ENCODE measurements at regions not wholly inside any gene's neighbourhood (a gene's known extent, or its start where the extent isn't known, plus 50 kb on each side); places are given as distances from the start of the nearest gene placed in this dataset.
"Not testable (repeated sequence)": the region's sequence is repeated elsewhere in the genome, so short reads cannot be mapped to it uniquely, and the experiment has no call there.

GRCh38 chrX:125422986-125423385, 103.3 kb downstream of the TEX13C start:
- Mint-ChIP-seq H3K4me3 (no peak overlapping the region), H3K36me3 (ENCODE audit: low read depth) (no peaks in the 10 kb centered on the region), H3K4me1 (ENCODE audit: low read depth) (no peaks in the 10 kb centered on the region), H3K27ac (no peak overlapping the region), H3K27me3 (ENCODE audit: low read depth) (peaks cover 2% of the 10 kb centered on the region), H3K9me3 (no peaks in the 10 kb centered on the region)
- intact Hi-C loops (cut with micrococcal nuclease) = no loop called here
- no peak for DNase-seq
- CTCF ChIA-PET = no interaction called here

DNA sequence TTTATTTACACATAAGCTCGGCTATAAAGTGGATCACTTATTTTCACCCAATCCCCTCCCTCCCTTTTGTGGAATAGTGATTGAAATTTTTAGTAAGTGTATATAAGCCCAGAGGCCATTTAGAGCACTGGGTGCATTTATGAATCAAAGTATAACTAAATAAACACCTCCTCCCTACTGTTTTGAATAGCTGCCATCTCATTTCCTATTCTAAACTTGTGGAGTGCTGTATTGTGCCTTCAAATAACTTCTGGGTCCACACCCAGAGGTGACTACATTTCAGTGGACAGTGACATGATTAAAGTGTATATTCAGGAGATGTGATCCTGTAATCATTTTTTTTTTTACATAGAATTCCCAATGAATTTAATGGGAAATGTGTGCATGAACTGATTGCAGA, 104.9 kb downstream of the TEX13C start:
- H3K36me3 Mint-ChIP-seq (ENCODE audit: low read depth) = no peaks in the 10 kb centered on the region

DNA sequence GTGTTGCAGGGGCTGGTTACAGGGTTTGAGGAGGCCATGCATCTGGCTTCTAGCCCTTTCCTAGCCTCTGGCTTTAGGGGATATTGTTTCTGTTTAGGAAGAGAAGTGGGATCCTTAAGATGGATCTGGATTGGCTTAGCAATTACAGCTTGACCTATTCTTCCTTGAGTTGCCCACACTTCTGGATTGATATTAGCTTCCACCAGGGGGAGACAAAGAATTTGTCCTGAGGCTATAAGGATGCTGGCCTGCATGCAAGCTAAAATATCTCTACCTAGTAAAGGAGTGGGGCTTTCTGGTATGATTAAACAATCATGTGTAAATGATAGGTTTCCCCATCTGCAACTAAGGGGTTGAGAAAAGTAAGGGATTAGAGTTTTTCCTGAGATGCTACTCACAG, 117.2 kb downstream of the TEX13C start:
- H3K27ac Mint-ChIP-seq = no peak overlapping the region
- intact Hi-C loops (cut with micrococcal nuclease) = no loop called here
- no peaks in the 10 kb centered on the region for H3K36me3 Mint-ChIP-seq (ENCODE audit: low read depth)
- H3K27me3 Mint-ChIP-seq (ENCODE audit: low read depth) = peaks cover 2% of the 10 kb centered on the region
- peak; percentile 3 for DNase-seq
- H3K4me3 Mint-ChIP-seq = no peak overlapping the region
- CTCF ChIA-PET = no interaction called here
- no peaks in the 10 kb centered on the region for H3K9me3 Mint-ChIP-seq
- H3K4me1 Mint-ChIP-seq (ENCODE audit: low read depth) = no peaks in the 10 kb centered on the region

More for the DNA sequence above, 104.9 kb downstream of the TEX13C start:
- Mint-ChIP-seq H3K27me3 (ENCODE audit: low read depth) (peaks cover 2% of the 10 kb centered on the region), H3K9me3 (no peaks in the 10 kb centered on the region), H3K4me1 (ENCODE audit: low read depth) (no peaks in the 10 kb centered on the region), H3K27ac (no peak overlapping the region), H3K4me3 (no peak overlapping the region)
- CTCF ChIA-PET = no interaction called here
- intact Hi-C loops (cut with micrococcal nuclease) = no loop called here
- no peak for DNase-seq

GRCh38 chrX:125439194-125439849, 119.7 kb downstream of the TEX13C start:
- intact Hi-C loops (cut with micrococcal nuclease) = no loop called here
- no peak overlapping the region for H3K4me3 Mint-ChIP-seq
- no peak for DNase-seq
- no peaks in the 10 kb centered on the region for H3K4me1 Mint-ChIP-seq (ENCODE audit: low read depth)
- H3K9me3 Mint-ChIP-seq = no peaks in the 10 kb centered on the region
- no peaks in the 10 kb centered on the region for H3K36me3 Mint-ChIP-seq (ENCODE audit: low read depth)
- H3K27ac Mint-ChIP-seq = no peak overlapping the region
- H3K27me3 Mint-ChIP-seq (ENCODE audit: low read depth) = peaks cover 5% of the 10 kb centered on the region
- CTCF ChIA-PET = no interaction called here

- CTCF ChIA-PET = no interaction called here
- DNase-seq = no peak
- H3K27ac Mint-ChIP-seq = no peak overlapping the region
- H3K4me1 Mint-ChIP-seq (ENCODE audit: low read depth) = no peaks in the 10 kb centered on the region
- peaks cover 9% of the 10 kb centered on the region for H3K9me3 Mint-ChIP-seq
- H3K4me3 Mint-ChIP-seq = no peak overlapping the region
- H3K36me3 Mint-ChIP-seq (ENCODE audit: low read depth) = no peaks in the 10 kb centered on the region
- intact Hi-C loops (cut with micrococcal nuclease) = no loop called here
- H3K27me3 Mint-ChIP-seq (ENCODE audit: low read depth) = peaks cover 6% of the 10 kb centered on the region
Measured at GRCh38 chrX:125444659-125445058, 125.0 kb downstream of the TEX13C start.

GRCh38 chrX:125475482-125475881, 155.8 kb downstream of the TEX13C start:
- no peak overlapping the region for H3K4me3 Mint-ChIP-seq
- intact Hi-C loops (cut with micrococcal nuclease) = no loop called here
- H3K36me3 Mint-ChIP-seq (ENCODE audit: low read depth) = no peaks in the 10 kb centered on the region

GRCh38 chrX:125492439-125492838, 172.8 kb downstream of the TEX13C start:
- CTCF ChIA-PET = no interaction called here
- no peak overlapping the region for H3K27ac Mint-ChIP-seq
- no peaks in the 10 kb centered on the region for H3K36me3 Mint-ChIP-seq (ENCODE audit: low read depth)
- no peaks in the 10 kb centered on the region for H3K4me1 Mint-ChIP-seq (ENCODE audit: low read depth)
- no peak for DNase-seq
- H3K9me3 Mint-ChIP-seq = no peaks in the 10 kb centered on the region
- no peak overlapping the region for H3K4me3 Mint-ChIP-seq
- intact Hi-C loops (cut with micrococcal nuclease) = no loop called here
- no peaks in the 10 kb centered on the region for H3K27me3 Mint-ChIP-seq (ENCODE audit: low read depth)

More at GRCh38 chrX:125475482-125475881, 155.8 kb downstream of the TEX13C start:
- Mint-ChIP-seq H3K27me3 (ENCODE audit: low read depth) (no peaks in the 10 kb centered on the region), H3K9me3 (no peaks in the 10 kb centered on the region), H3K27ac (no peak overlapping the region), H3K4me1 (ENCODE audit: low read depth) (no peaks in the 10 kb centered on the region)
- CTCF ChIA-PET = no interaction called here
- DNase-seq = no peak

DNA sequence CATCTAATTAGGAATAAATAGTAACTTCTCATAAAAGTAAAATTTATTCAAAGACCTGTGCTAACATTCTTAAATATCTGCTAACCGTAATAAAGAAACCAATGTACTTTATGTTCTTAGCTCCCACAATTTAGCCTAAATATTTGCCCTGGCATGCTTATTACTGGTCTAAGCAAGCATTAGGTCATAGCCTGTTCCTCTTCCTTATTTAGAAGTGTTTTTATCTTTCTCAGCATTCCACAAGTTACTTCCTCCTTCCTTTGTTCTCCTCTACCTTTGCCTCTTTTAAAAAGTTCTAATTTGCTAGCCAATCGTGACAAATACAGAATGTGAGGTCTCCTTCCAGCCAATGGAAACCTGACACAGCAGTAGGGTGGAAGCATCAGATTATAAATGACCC, 173.3 kb downstream of the TEX13C start:
- CTCF ChIA-PET, H3K27ac Mint-ChIP-seq, DNase-seq: not testable (repeated sequence)

DNA sequence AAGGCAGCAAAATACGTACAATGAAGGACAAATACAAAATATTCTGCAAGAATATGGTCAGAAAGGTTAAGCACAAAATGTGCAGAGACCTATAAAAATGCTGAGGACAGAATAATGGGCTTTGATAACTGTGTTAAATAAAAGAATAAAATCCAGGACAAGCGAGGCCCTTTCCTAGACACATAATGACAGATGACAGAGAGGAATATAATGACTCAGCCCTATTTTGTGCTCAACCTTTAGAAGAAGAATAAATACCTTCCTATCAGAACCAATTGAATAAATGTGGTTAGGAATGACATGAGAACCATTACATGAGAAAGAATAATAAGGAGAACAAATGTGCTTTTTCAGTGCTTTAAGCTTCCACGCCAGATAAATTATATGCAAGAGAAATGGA, 178.0 kb downstream of the TEX13C start:
- Mint-ChIP-seq H3K36me3 (ENCODE audit: low read depth) (no peaks in the 10 kb centered on the region), H3K9me3 (no peaks in the 10 kb centered on the region), H3K27me3 (ENCODE audit: low read depth) (peaks cover under 1% of the 10 kb centered on the region), H3K27ac (no peak overlapping the region), H3K4me3 (no peak overlapping the region), H3K4me1 (ENCODE audit: low read depth) (no peaks in the 10 kb centered on the region)
- intact Hi-C loops (cut with micrococcal nuclease) = no loop called here
- CTCF ChIA-PET = no interaction called here
- no peak for DNase-seq

More for the DNA sequence above, 173.3 kb downstream of the TEX13C start:
- H3K4me3 Mint-ChIP-seq; intact Hi-C loops (cut with micrococcal nuclease); H3K9me3 Mint-ChIP-seq; H3K36me3 Mint-ChIP-seq (ENCODE audit: low read depth); H3K27me3 Mint-ChIP-seq (ENCODE audit: low read depth); H3K4me1 Mint-ChIP-seq (ENCODE audit: low read depth): not testable (repeated sequence)

- no peak overlapping the region for H3K4me3 Mint-ChIP-seq
- no peaks in the 10 kb centered on the region for H3K36me3 Mint-ChIP-seq (ENCODE audit: low read depth)
- no peak overlapping the region for H3K27ac Mint-ChIP-seq
- intact Hi-C loops (cut with micrococcal nuclease) = no loop called here
- CTCF ChIA-PET = no interaction called here
- H3K4me1 Mint-ChIP-seq (ENCODE audit: low read depth) = no peaks in the 10 kb centered on the region
- H3K27me3 Mint-ChIP-seq (ENCODE audit: low read depth) = peaks cover 2% of the 10 kb centered on the region
- no peak for DNase-seq
- H3K9me3 Mint-ChIP-seq = no peaks in the 10 kb centered on the region
Measured at GRCh38 chrX:125503769-125504168, 184.1 kb downstream of the TEX13C start.

- CTCF ChIA-PET = no interaction called here
- H3K9me3 Mint-ChIP-seq = no peaks in the 10 kb centered on the region
- H3K27me3 Mint-ChIP-seq (ENCODE audit: low read depth) = peaks cover 2% of the 10 kb centered on the region
- DNase-seq = no peak
- no peaks in the 10 kb centered on the region for H3K36me3 Mint-ChIP-seq (ENCODE audit: low read depth)
- intact Hi-C loops (cut with micrococcal nuclease) = no loop called here
- no peaks in the 10 kb centered on the region for H3K4me1 Mint-ChIP-seq (ENCODE audit: low read depth)
- H3K27ac Mint-ChIP-seq = no peak overlapping the region
- no peak overlapping the region for H3K4me3 Mint-ChIP-seq
Measured at GRCh38 chrX:125505207-125505606, 185.5 kb downstream of the TEX13C start.

DNA sequence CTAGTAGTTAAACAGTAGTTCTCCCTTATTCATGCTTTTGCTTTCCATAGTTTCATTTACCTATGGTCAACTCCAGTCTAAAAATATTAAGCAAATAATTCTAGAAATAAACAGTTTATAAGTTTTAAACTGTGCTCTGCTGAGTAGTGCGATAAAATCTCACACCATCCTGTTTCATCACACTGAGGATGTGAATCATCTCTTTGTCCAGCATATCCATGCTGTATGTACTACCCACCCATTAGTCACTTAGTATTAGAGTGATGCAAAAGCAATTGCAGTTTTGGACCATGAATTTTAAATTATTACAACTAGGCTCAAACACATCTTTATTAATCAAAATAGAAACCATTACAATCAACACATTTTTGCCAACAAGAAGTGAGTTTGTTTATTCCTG, 187.4 kb downstream of the TEX13C start:
- Mint-ChIP-seq H3K27me3 (ENCODE audit: low read depth) (peaks cover 2% of the 10 kb centered on the region), H3K27ac (no peak overlapping the region), H3K36me3 (ENCODE audit: low read depth) (no peaks in the 10 kb centered on the region), H3K9me3 (no peaks in the 10 kb centered on the region), H3K4me3 (no peak overlapping the region), H3K4me1 (ENCODE audit: low read depth) (no peaks in the 10 kb centered on the region)
- DNase-seq = no peak
- intact Hi-C loops (cut with micrococcal nuclease) = no loop called here
- CTCF ChIA-PET = no interaction called here

DNA sequence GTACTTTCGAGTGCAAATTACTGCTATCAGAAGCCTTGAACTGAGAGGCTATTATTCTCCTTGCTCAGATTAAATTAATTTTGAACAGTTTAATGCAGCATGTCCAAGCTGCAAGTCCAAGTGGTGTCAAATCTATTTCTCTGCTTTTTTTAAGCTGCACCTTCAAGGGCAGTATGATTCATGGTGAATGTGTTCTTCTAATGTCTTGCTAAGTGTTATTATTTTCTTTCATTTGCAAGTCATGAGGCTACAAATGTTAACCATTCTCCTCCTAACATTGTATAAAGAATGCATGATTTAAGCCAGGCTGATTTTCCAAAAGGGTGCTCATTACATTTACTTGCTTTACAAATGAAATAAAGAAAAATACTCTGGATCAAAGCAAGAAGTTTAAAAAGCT, 200.4 kb downstream of the TEX13C start:
- CTCF ChIA-PET = no interaction called here
- H3K27me3 Mint-ChIP-seq (ENCODE audit: low read depth) = no peaks in the 10 kb centered on the region
- H3K9me3 Mint-ChIP-seq = no peaks in the 10 kb centered on the region
- no peak for DNase-seq
- intact Hi-C loops (cut with micrococcal nuclease) = no loop called here
- no peak overlapping the region for H3K4me3 Mint-ChIP-seq
- no peak overlapping the region for H3K27ac Mint-ChIP-seq
- no peaks in the 10 kb centered on the region for H3K4me1 Mint-ChIP-seq (ENCODE audit: low read depth)
- no peaks in the 10 kb centered on the region for H3K36me3 Mint-ChIP-seq (ENCODE audit: low read depth)

DNA sequence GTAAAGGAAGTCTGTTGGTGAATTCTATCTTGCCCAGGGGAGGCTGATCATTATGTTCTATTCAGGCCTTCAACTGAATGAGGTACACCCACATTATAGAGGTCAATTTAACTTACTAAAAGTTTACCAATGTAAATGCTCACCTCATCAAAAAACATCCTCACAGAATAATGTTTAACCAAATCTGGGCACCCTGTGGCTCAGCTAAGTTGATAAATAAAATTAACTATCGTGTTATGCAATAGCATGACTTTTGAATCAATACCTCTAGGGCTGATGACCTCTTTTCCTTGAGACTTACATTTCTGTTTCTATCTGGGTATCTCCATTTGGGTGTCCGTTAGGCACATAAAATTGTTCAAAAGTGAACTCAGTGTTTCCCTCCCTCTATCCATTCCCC, 203.1 kb downstream of the TEX13C start:
- CTCF ChIA-PET = no interaction called here
- Mint-ChIP-seq H3K4me1 (ENCODE audit: low read depth) (no peaks in the 10 kb centered on the region), H3K36me3 (ENCODE audit: low read depth) (no peaks in the 10 kb centered on the region), H3K27ac (no peak overlapping the region), H3K9me3 (no peaks in the 10 kb centered on the region), H3K4me3 (no peak overlapping the region), H3K27me3 (ENCODE audit: low read depth) (no peaks in the 10 kb centered on the region)
- intact Hi-C loops (cut with micrococcal nuclease) = no loop called here
- no peak for DNase-seq
